ENCODE measurements at regions not wholly inside any gene's neighbourhood (a gene's known extent, or its start where the extent isn't known, plus 50 kb on each side); places are given as distances from the start of the nearest gene placed in this dataset.

DNA sequence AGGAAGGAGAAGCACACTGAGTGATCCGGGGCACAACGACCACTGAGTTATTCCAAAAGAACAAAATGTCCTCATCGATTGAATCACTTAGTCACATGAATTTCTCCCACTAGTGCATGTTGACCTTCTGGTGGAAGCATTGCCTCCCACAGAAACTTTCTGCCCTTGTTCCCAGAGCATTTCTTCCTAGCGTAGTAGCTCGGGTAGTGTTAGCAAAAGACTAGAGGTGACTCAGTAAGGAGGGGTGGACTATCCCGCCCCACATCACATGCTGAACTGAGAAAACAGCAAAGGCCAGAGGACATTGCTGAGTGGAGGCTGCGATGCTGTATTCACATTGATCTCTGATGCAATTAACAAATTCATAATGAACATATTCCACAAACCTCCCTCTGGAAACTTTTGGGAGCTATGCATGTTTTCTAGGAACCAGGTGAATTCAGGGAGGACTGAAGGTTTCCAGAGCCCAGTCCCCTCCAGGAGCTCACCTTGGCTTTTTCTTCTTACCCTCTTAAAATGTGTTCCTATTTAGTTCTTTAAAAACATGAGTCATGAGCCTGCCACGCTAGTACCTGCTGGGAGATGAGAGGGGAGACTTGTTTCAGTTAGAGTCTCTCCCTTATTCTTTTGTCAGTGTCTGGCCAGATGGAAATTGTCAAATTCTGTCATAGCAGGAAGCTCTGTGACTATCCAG lies 507.9 kb downstream of the CDH26 start:
- Histone ChIP-seq H3K27ac (ENCODE audit: insufficient read depth, low read length, poor library complexity, severe bottlenecking) (no peak overlapping the region), H3K4me3 (ENCODE audit: insufficient read depth, low read depth, low read length, poor library complexity, severe bottlenecking) (no peak overlapping the region), H3K36me3 (ENCODE audit: control insufficient read depth, insufficient read depth, low read length) (no peaks in the 10 kb centered on the region), H3K27me3 (replicated peaks; ENCODE audit: control insufficient read depth, insufficient read depth, low read length, poor library complexity, severe bottlenecking) (no peaks in the 10 kb centered on the region), H3K9me3 (ENCODE audit: control insufficient read depth, low read length) (no peaks in the 10 kb centered on the region), H3K4me1 (ENCODE audit: control insufficient read depth, insufficient read depth, low read length, poor library complexity, severe bottlenecking) (no peaks in the 10 kb centered on the region)
- DNase-seq, result no peak

DNA sequence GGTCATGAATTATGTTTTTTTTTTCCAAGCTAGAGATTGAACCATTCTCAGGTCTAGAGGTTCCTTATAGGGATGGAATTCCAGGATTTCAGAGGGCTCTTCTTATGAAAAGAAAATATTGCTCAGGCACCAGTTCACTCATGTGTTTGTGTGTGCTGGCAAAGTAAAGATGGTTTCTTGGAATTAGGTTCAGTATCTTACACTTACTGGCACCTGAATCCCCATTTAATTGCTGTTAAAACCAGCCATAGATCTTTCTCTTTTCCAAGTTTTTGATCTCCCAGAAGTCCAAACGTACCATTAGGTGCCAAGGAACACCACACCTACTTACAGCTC lies 508.4 kb downstream of the CDH26 start:
- no peak for DNase-seq
- no peaks in the 10 kb centered on the region for H3K9me3 ChIP-seq (ENCODE audit: control insufficient read depth, low read length)
- no peak overlapping the region for H3K4me3 ChIP-seq (ENCODE audit: insufficient read depth, low read depth, low read length, poor library complexity, severe bottlenecking)
- H3K27ac ChIP-seq (ENCODE audit: insufficient read depth, low read length, poor library complexity, severe bottlenecking), result no peak overlapping the region
- H3K36me3 ChIP-seq (ENCODE audit: control insufficient read depth, insufficient read depth, low read length), result no peaks in the 10 kb centered on the region
- H3K4me1 ChIP-seq (ENCODE audit: control insufficient read depth, insufficient read depth, low read length, poor library complexity, severe bottlenecking), result no peaks in the 10 kb centered on the region
- H3K27me3 ChIP-seq (replicated peaks; ENCODE audit: control insufficient read depth, insufficient read depth, low read length, poor library complexity, severe bottlenecking), result no peaks in the 10 kb centered on the region

DNA sequence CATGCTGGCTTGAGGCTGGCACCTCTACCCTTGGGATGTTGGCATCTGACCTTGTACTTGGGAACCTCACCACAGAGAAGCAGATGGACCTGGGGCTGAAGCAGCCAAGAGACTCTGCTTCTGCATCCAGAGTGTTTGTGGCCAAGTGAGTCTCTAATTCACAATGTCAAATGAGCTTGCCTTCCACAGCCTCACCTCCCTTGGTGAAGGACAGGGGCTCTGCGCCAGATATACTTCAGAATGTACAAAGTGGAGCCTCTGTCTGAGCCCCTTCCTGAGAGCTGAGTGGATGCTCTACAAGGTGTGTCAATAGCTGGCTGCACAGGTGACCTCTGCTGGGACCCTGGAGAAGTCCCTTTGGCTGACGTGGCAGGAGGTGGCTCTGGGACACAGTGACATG lies 508.9 kb downstream of the CDH26 start:
- Histone ChIP-seq H3K4me3 (ENCODE audit: insufficient read depth, low read depth, low read length, poor library complexity, severe bottlenecking) (no peak overlapping the region), H3K9me3 (ENCODE audit: control insufficient read depth, low read length) (no peaks in the 10 kb centered on the region), H3K36me3 (ENCODE audit: control insufficient read depth, insufficient read depth, low read length) (no peaks in the 10 kb centered on the region), H3K27ac (ENCODE audit: insufficient read depth, low read length, poor library complexity, severe bottlenecking) (no peak overlapping the region), H3K27me3 (replicated peaks; ENCODE audit: control insufficient read depth, insufficient read depth, low read length, poor library complexity, severe bottlenecking) (no peaks in the 10 kb centered on the region), H3K4me1 (ENCODE audit: control insufficient read depth, insufficient read depth, low read length, poor library complexity, severe bottlenecking) (no peaks in the 10 kb centered on the region)
- DNase-seq, result no peak

DNA sequence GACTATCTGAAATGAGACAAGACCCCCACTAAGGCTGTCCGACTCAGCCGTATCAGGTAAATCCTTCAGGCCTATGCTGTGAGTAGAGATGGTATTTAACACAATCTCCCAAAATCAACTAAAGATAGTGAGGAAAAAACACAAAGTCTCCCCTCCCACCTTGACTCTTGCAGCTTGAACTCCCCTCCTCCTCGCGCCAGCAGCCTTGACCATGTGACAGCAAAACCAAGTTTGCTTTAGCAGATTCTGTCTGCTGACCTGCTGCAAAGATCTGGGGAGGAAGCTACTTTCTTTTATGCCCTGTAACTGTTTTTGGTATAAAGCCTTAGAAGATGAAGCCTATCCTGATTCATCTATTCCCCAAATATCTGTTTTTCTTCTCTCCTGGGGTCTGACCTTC lies 509.5 kb downstream of the CDH26 start:
- Histone ChIP-seq H3K4me3 (ENCODE audit: insufficient read depth, low read depth, low read length, poor library complexity, severe bottlenecking) (no peak overlapping the region), H3K36me3 (ENCODE audit: control insufficient read depth, insufficient read depth, low read length) (no peaks in the 10 kb centered on the region), H3K9me3 (ENCODE audit: control insufficient read depth, low read length) (no peaks in the 10 kb centered on the region), H3K4me1 (ENCODE audit: control insufficient read depth, insufficient read depth, low read length, poor library complexity, severe bottlenecking) (no peaks in the 10 kb centered on the region), H3K27me3 (replicated peaks; ENCODE audit: control insufficient read depth, insufficient read depth, low read length, poor library complexity, severe bottlenecking) (no peaks in the 10 kb centered on the region), H3K27ac (ENCODE audit: insufficient read depth, low read length, poor library complexity, severe bottlenecking) (no peak overlapping the region)
- DNase-seq, result no peak

DNA sequence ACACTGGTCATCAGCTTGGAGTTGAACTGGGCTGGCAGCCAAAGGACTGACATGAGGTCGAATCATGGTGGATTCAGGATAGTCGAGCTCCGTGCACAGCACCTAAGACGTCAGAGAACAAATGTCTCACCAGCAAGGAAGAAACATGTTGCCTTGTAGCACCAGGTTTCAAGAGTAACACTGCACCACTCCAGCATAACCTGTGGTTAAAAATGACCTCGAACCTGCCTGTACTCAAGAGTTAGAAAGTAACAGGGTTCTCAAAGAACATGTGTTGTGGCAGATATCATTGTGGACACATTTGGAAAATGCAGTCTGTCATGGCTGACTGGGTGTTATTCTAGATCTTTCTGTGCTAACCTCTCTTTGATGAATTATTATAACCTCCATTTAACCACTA lies 511.6 kb downstream of the CDH26 start:
- no peaks in the 10 kb centered on the region for H3K27me3 ChIP-seq (replicated peaks; ENCODE audit: control insufficient read depth, insufficient read depth, low read length, poor library complexity, severe bottlenecking)
- H3K4me1 ChIP-seq (ENCODE audit: control insufficient read depth, insufficient read depth, low read length, poor library complexity, severe bottlenecking), result no peaks in the 10 kb centered on the region

DNA sequence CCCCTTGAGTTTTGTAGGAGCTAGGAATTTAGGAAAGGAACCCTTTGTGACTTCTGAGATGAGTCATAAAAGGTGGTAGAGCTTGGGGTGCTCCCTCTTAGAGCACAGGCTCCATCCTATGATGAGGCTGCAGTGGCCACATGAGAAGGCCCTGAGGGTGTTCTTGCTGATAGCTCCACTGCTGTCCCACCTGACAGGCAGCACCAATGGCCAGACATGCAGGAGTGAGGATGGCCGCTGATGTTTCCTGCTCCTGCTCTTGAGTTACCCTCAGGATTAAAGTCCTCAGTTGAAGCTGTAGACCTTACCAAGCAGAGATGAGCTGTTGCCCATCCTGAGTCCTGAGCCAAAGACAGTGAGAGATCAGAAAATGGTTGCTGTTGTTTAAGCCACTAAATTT lies 512.1 kb downstream of the CDH26 start:
- DNase-seq, result no peak
- Histone ChIP-seq H3K4me1 (ENCODE audit: control insufficient read depth, insufficient read depth, low read length, poor library complexity, severe bottlenecking) (no peaks in the 10 kb centered on the region), H3K9me3 (ENCODE audit: control insufficient read depth, low read length) (no peaks in the 10 kb centered on the region), H3K27ac (ENCODE audit: insufficient read depth, low read length, poor library complexity, severe bottlenecking) (no peak overlapping the region), H3K36me3 (ENCODE audit: control insufficient read depth, insufficient read depth, low read length) (no peaks in the 10 kb centered on the region), H3K4me3 (ENCODE audit: insufficient read depth, low read depth, low read length, poor library complexity, severe bottlenecking) (no peak overlapping the region), H3K27me3 (replicated peaks; ENCODE audit: control insufficient read depth, insufficient read depth, low read length, poor library complexity, severe bottlenecking) (no peaks in the 10 kb centered on the region)

More for the DNA sequence above, 511.6 kb downstream of the CDH26 start:
- no peak overlapping the region for H3K4me3 ChIP-seq (ENCODE audit: insufficient read depth, low read depth, low read length, poor library complexity, severe bottlenecking)
- no peaks in the 10 kb centered on the region for H3K9me3 ChIP-seq (ENCODE audit: control insufficient read depth, low read length)
- DNase-seq, result no peak
- no peak overlapping the region for H3K27ac ChIP-seq (ENCODE audit: insufficient read depth, low read length, poor library complexity, severe bottlenecking)
- H3K36me3 ChIP-seq (ENCODE audit: control insufficient read depth, insufficient read depth, low read length), result no peaks in the 10 kb centered on the region

DNA sequence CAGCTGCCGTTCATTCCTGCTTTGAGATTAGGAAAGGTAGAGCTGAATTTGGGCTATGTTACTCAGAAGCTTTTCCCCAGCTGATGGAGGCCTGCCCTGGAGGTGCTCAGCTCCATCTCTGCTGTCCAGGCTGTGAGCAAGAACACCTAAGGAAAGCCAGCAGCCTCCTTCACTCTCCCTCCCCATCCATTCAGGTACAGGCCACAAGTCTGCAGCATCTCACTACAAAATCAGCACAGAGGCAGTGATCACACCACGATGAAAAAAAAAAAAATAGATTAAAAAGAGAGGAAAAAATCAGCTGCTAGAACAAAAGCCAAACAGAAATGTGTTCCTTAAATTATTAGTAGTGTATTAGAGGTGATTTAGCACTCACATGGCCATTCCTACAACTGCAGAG lies 515.0 kb downstream of the CDH26 start:
- no peaks in the 10 kb centered on the region for H3K4me1 ChIP-seq (ENCODE audit: control insufficient read depth, insufficient read depth, low read length, poor library complexity, severe bottlenecking)
- no peak for DNase-seq
- H3K4me3 ChIP-seq (ENCODE audit: insufficient read depth, low read depth, low read length, poor library complexity, severe bottlenecking), result no peak overlapping the region
- no peaks in the 10 kb centered on the region for H3K36me3 ChIP-seq (ENCODE audit: control insufficient read depth, insufficient read depth, low read length)
- H3K9me3 ChIP-seq (ENCODE audit: control insufficient read depth, low read length), result no peaks in the 10 kb centered on the region
- no peaks in the 10 kb centered on the region for H3K27me3 ChIP-seq (replicated peaks; ENCODE audit: control insufficient read depth, insufficient read depth, low read length, poor library complexity, severe bottlenecking)
- no peak overlapping the region for H3K27ac ChIP-seq (ENCODE audit: insufficient read depth, low read length, poor library complexity, severe bottlenecking)

DNA sequence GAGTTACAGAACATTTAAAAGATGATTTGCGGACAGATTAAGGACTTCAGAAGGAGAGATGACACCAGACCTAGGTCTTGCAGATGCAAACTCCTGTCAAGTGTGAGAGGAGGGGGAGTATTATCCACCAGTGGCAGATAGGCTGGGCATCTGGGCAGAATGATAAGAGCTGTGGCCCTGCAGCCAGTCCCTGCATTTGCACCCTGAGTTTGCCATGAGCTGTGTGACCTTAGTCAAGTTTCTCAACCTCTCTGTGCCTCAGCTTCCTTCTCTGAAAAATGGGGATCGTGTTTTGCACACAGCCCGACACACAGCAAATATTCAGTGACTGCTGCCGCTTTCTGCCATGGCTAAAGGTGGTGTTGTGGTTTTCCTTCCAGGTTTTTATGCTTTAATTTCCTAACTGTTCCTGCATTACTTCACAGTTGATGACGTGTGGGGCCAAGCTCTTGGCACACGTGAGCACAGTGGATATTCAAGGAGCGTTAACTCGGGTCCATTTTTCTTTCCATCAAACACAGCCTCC lies 516.2 kb downstream of the CDH26 start:
- Histone ChIP-seq H3K9me3 (ENCODE audit: control insufficient read depth, low read length) (no peaks in the 10 kb centered on the region), H3K4me3 (ENCODE audit: insufficient read depth, low read depth, low read length, poor library complexity, severe bottlenecking) (no peak overlapping the region), H3K27ac (ENCODE audit: insufficient read depth, low read length, poor library complexity, severe bottlenecking) (no peak overlapping the region), H3K27me3 (replicated peaks; ENCODE audit: control insufficient read depth, insufficient read depth, low read length, poor library complexity, severe bottlenecking) (no peaks in the 10 kb centered on the region), H3K36me3 (ENCODE audit: control insufficient read depth, insufficient read depth, low read length) (no peaks in the 10 kb centered on the region), H3K4me1 (ENCODE audit: control insufficient read depth, insufficient read depth, low read length, poor library complexity, severe bottlenecking) (no peaks in the 10 kb centered on the region)
- DNase-seq, result no peak

DNA sequence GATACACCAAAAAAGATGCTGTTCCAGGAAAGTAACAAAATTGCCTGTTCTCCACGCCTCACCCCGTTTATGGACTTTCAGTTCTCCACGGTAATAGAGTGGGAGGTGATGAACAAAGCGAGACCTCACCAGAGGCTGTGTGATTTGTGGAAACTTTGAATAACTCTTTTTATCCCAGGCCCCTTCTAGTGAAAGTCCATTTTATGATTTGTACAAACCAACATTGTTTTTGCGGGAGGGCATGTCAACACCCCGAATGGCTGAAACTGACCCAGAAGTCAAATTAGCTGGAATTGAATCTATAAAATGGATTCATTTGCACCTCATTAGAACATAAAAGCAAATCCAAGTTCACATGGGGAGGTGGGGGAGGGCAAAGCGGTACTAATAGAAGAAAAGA lies 517.8 kb downstream of the CDH26 start:
- no peaks in the 10 kb centered on the region for H3K27me3 ChIP-seq (replicated peaks; ENCODE audit: control insufficient read depth, insufficient read depth, low read length, poor library complexity, severe bottlenecking)
- H3K9me3 ChIP-seq (ENCODE audit: control insufficient read depth, low read length), result no peaks in the 10 kb centered on the region
- no peak for DNase-seq
- no peak overlapping the region for H3K4me3 ChIP-seq (ENCODE audit: insufficient read depth, low read depth, low read length, poor library complexity, severe bottlenecking)
- H3K27ac ChIP-seq (ENCODE audit: insufficient read depth, low read length, poor library complexity, severe bottlenecking), result no peak overlapping the region
- no peaks in the 10 kb centered on the region for H3K36me3 ChIP-seq (ENCODE audit: control insufficient read depth, insufficient read depth, low read length)
- H3K4me1 ChIP-seq (ENCODE audit: control insufficient read depth, insufficient read depth, low read length, poor library complexity, severe bottlenecking), result no peaks in the 10 kb centered on the region

DNA sequence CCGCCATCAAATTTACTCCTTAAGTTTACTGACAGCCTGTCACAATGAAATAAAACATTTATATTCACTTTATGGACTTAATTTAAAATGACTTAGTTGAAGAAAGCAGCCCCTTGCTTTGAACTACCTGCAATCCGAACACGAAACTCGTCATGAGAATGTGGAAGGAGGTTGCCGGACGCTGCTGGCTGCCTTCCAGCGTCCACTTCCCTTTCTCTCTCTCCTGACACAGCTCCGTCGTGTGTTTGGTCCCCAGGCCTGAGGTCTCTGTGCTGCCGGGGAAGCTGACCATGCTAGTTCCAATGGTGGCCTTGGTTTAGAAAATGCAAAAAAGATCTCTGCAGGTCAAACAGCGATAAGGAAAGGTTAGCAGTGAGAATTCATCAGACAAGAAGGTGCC lies 519.7 kb downstream of the CDH26 start:
- no peaks in the 10 kb centered on the region for H3K4me1 ChIP-seq (ENCODE audit: control insufficient read depth, insufficient read depth, low read length, poor library complexity, severe bottlenecking)
- H3K4me3 ChIP-seq (ENCODE audit: insufficient read depth, low read depth, low read length, poor library complexity, severe bottlenecking), result no peak overlapping the region
- no peaks in the 10 kb centered on the region for H3K9me3 ChIP-seq (ENCODE audit: control insufficient read depth, low read length)
- no peak overlapping the region for H3K27ac ChIP-seq (ENCODE audit: insufficient read depth, low read length, poor library complexity, severe bottlenecking)
- no peak for DNase-seq
- no peaks in the 10 kb centered on the region for H3K27me3 ChIP-seq (replicated peaks; ENCODE audit: control insufficient read depth, insufficient read depth, low read length, poor library complexity, severe bottlenecking)
- H3K36me3 ChIP-seq (ENCODE audit: control insufficient read depth, insufficient read depth, low read length), result no peaks in the 10 kb centered on the region

Data from effector memory CD4-positive, alpha-beta T cell (primary cell).